Activated CD4-positive, alpha-beta T cell treated with anti-CD3 and anti-CD28 coated beads, Interleukin-2, amount 50 U/mL, for 1 hour (primary cell): ENCODE measurements at regions not wholly inside any gene's neighbourhood (a gene's known extent, or its start where the extent isn't known, plus 50 kb on each side); places are given as distances from the start of the nearest gene placed in this dataset.

Experiments
- DNase-seq: peaks from one replicate; pipeline ENCODE4 v3.0.0-alpha.2; 2020

DNA sequence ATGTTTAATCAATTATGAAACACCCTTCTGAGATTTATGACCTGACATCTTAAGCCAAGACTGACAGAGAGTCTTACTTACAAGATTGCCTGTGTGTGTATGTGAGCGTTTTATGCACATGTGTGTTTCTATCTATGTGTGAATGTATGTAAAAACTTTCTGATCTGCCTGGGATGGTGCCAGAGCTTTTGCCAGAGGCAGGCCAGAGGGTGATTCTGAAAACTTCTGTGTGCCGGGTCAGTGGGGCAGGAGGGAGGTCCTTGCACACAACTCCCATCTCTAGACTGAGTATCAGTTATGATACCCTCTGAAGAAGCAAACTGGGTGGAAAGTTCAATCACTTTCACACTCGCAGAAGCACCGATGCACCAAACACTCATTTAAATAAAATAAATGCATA is 335.0 kb upstream of the NT5C1B start:
- DNase-seq = no peak

DNA sequence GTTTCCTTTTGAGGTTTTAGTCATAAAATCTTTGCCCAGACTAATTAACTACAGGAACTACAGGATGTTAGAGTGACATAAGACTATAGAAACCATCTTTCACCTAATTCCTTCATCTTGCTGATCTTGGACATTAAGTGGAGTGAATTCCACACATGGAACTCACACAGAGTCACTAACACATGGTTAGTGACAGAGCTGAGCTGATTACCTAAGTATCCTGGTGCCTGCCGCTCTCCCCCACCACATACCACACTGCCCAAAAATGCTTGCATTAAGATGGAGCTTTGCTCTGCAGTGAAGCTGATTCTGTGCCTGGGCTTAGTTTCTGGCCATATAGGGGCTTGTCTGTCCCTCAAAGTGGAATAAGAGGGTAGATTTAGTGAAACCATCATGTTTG is 332.9 kb upstream of the NT5C1B start:
- no peak for DNase-seq

DNA sequence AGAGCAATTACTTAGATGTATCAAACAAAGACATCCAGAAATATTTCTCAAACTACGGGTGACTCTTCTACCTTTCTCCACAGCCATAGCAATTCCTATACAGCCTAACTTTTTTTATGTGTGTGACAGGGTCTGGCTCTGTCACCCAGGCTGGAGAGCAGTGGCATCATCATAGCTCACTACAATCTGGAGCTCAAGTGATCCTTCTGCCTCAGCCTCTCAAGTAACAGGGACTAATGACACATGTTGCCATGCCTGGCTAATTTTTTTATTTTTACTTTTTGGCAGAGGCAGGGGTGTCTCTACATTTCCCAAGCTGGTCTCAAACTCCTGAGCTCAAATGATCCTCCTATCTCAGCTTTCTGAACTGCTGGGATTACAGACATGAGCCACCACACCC is 328.9 kb upstream of the NT5C1B start:
- no peak for DNase-seq

DNA sequence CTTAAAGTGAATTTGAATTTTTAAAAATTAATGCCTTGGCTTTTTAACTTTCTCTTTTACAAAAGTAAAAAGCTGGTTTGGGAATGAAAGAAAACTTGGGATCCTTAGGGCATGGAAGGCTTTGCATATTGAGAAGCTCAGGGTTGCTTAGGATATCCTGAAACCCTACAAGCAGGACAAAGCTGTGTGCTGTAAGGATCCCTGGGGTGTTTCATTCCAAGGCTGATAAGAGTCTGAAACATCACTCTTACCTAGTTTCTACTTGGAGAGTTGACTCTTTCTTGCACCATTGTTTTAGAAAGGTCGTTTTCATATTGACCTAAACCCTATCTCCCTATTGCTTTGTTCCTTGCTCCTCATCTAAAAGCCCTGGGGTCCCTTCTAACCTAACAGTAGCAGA is 325.9 kb upstream of the NT5C1B start:
- DNase-seq = no peak

DNA sequence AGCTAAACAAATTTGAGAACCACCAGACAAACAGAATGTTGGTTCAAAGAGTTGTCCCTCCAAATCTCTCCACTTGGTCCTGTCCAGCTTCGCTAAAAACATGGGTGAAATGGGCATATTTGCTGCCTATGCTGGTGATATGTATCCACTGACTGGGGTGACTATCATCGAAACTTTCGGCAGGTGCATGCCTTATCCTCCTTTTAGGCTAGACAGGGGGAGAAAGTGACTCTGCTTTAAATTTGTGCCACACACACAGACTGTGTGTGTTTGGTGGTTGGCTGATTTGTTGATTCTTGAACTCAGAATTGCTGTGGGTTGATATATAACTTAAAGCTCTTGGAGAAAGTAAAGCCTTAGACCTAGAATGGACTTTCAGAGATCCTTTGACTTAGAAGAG is 324.1 kb upstream of the NT5C1B start:
- no peak for DNase-seq

DNA sequence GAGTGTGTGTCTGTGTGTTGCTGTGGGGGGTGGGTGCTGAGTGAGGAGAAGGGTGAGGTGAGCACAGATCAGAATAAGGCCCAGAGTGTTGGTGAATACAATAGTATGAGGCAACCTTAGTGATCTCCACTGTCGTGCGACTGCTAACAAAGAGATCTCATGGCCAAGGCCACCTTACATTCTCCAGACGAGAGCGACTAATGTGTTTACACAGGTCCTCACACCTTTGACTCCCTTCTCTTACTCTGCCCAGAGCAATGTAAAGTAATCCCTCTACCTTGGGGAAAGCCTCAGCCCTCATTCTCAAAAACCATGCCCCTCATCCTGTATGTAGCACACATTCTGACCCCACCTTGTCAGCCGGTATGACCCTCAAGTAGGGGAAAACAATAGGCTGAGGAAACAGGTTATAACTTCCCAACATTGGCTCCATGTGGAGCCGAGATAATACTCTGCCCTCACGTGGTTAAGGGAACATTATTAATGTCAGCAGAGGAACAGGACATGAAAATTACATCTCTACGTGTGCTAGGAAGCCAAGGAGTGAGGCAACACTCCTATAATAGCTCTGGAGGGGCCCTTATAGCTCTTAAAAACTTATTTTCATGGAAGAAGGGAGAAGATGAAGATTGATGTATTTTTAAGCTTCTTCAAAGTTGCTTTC is 323.0 kb upstream of the NT5C1B start:
- DNase-seq = no peak

DNA sequence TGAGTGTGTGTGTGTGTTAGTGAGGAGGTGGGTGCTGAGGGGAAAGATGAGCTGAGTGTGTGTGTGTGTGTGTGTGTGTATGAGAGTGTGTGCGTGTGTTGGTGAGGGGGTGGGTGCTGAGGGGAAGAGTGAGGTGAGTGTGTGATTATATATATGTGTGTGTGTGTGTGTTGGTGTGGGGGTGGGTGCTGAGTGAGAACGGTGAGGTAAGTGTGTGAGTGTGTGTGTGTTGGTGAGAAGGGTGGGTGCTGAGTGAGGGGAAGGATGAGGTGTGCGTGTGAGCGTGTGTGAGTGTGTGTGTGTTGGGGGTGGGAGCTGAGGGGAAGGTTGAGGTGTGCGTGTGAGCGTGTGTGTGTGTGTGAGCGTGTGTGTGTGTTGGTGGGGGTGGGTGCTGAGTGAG is 322.0 kb upstream of the NT5C1B start:
- no peak for DNase-seq

DNA sequence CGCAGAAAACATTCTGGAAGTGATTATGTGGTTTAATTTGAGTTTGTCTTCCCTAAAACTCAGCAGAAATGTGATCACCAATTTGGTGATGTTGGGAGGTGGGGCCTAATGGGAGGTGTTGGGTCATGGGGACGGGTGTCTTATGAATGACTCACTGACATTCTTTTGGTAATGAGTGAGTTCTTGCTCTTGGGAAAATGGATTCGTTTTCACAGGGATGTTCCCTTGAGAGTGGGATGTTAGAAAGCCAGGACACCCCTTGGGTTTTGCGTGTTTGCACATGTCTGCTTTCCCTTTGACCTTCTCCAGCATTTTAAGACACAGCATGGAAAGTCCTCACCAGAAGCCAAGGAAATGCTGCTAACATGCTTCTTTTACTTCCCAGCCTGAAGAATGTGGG is 321.5 kb upstream of the NT5C1B start:
- no peak for DNase-seq

DNA sequence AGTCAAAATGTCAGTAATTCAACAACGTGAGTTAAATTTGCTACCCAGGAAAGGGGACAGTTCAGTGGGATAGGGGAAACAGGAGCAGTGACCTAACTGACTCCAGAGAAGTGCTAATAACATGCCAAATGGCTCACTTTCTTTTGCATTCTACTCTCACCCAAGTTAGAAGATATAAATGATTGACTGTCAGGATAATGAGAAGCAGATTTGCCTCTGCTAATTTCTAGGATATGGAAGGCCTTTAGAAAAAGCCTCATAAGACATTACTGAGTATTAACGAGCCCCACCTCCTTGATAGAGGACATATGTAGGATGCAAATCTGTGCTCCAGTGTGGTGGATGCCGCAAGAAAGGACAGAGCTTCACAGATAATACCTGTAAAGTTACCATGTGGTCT is 318.6 kb upstream of the NT5C1B start:
- DNase-seq = no peak

DNA sequence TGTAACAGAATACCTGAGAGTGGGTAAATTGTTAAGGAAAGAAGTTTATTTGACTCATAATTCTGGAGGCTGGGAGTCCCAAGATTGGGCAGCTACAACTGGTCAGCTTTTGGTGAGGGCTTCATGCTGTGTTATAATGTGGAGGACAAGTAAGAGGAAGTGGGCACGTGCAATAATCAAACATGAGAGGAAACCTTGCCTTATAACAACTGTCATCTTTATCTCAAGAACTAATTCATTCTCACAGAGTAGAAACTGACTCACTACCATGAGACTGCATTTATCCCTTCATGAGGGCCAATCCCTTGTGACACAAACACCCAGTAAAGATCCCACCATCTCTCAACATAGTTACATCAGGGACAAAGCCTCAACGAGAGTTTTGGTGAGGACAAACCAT is 318.1 kb upstream of the NT5C1B start:
- DNase-seq = no peak

DNA sequence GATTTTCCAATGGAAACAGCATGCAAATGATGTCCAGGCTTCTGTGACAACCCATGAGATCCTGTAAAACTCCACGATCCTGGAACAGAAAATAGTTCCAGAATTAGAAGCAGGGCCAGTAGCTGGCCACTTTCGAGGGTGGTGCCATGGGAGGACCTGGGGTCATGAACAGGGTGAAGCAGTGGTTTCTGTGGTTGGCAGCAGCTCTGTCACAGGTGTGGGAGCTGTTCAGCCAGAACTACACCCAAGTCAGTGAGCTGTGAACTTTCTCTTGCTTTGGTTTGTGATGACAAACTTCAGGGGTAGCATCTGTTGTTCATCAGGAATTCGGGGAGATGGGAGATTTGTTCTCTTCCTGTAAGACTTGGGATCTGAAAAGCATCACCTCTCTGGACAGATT is 314.4 kb upstream of the NT5C1B start:
- DNase-seq = no peak

DNA sequence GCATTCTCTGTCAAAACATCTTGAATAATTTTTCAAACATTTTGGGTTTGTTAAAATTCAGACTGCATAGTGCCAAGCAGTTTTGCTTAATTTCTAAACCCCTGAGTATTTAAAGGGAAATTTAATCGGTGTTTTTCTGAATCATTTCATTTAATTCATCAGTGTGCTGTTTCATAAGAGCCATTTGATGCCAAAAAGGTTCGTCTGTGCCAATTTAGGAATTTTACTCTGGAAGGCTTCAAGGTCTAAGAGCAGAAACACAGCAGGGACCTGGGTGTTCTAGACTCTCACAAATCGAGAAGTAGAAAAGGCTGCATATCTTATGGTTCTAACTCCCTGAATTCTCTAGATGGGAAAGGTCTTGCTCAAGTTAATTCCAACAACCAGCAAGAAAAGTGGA is 311.9 kb upstream of the NT5C1B start:
- no peak for DNase-seq

DNA sequence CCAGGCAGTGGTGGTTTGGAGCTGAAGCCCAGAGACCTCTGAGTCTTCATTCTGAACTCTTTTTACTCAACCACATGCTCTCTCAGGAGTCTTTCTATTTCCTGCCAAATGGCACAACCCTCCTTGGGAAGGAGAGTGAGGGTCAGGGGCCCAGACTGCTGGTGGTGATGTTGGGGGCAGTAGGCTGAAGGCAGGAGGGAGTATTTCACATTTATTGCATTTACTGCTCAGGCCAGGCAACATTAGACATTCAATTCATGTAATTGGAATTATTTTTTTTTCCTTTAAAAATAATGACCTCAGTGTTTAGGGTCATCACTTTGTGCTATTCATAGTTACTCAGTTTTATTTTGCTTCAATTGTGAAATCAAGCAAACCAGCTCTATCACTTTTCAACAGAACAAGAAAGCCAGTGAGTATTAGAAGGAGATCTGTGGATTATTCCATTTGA is 311.3 kb upstream of the NT5C1B start:
- no peak for DNase-seq

DNA sequence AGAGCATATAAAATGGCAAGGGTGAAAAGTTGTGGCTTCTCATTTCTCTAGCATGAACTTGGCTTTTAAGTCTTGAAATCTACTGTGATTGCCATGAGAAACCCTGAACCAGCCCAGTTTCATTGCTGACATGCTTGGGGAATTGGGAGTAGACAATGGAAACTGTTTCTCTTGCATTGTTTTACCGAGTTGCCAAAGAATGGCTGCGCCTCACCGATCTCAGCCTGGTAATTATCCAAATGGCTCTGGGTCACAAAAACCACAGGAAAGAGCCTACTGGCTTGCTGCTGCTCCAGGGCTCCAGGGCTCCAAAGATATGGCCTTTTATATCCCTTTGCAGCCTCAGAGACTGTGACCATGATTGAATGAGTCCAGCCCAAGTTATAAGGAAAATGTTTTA is 310.4 kb upstream of the NT5C1B start:
- DNase-seq = no peak

DNA sequence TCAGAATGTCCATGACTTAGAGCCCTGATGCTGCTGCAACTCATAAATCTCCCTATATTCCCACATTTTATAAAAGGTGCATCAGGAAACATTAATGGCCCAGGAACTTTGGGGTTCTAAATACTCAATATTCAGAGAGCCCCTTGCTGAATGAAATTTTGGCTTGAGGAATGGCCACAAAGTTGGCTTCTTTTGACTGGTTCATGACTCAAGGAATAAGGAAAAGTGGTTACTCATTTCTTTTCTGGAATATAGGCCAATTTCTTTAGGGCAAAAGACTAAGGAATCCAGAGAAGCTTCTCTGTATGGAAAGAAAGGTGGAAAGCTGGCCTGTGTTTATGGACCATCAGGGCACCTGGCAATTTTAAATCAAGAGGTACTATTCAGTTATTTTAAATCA is 308.9 kb upstream of the NT5C1B start:
- no peak for DNase-seq

DNA sequence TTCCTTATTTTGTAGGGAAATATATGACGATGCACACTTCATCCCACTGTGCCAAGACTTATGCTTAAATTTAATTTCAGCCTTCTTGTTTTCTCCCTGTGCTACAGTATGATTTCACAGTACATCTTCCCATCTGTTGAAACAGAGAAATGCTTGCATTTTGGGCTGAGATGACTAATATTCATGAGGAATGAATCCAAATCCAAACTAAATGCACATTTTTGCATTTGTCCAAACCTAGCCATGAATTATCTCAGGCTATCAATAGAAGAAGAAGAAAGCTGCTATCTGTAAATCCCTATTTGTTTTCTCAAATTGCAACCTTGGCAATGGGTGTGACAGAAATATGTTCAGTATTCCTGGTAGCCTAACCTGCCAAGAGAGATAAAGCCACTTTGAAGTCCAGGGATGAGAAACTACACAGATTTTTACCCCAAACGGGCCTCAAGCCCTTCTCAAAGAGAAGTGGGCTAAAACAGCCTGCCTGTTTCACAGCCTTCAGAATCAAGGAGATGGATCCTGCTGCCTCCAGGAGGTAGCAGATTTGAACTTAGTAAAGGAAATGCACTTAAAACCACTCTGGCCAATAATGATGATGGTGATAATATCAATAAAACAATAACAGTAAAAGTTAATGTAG is 306.9 kb upstream of the NT5C1B start:
- no peak for DNase-seq

DNA sequence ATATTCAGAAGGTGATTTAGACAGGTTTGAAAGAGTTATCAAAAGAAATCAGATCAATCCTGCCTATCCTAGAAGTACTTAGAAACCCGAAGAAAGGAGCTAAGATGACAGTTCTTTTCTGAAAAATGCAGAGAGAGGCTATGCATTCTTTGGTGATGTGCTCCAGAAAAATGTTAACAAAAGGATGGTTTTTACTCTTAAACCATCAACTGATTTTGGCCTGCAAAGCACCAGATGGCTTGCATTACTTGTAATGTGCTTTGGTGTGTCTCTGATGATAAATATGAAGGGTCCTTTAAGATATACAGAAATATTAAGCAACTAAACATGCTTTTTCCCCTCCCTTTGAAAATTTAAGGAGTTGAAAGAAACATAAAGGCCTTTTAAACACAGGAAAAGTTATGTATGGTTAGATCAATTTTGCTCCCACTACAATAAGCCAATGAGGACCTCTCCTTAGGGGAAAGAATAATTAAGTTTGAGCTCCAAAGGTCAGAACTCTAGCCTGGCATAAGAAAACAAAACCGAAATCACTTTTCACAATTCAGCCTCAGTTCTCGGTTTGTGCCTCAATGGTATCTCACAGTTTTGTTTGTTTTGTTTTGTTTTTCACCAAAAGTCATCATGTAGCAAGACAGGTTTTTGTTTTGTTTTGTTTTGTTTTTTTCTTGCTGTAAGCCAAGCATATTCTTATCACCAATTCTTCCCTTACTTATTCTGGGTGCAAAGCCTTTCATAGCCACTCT is 302.4 kb upstream of the NT5C1B start:
- DNase-seq = no peak

DNA sequence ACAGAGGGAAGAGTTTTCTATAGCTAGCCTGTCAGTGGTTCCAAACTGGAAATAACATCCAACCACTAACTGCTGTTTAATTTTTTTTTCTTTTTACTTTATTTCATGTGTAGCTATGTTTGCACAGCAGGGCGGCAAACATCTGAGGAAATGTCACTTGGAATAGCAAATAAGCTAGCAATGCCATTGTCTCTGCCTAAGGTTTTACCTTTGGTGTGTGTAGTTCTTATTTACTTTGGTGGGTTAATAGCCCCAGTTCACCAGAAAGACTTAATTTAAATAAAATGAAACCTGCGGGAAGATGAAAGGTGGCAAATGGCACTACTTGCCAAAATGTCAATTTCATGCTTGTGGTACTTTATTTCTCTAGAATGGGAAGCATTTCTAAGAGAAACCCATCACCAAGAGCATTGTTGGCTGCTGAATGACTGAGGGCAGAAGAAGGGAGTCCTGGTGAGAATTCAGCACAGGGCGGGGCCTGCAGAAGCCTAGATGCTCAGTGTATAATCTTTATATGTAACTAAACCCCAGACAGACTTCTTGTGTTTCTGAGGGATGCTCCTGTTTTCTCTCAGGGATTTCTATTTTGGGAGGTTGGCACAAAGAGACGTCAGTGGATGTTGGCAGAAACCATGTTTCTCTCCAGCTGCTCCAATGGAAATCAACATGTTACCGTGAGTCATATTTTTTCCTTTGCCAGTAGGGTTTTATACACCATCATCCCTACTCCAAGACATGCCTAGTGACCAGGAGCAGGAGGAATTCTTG is 300.4 kb upstream of the NT5C1B start:
- no peak for DNase-seq

DNA sequence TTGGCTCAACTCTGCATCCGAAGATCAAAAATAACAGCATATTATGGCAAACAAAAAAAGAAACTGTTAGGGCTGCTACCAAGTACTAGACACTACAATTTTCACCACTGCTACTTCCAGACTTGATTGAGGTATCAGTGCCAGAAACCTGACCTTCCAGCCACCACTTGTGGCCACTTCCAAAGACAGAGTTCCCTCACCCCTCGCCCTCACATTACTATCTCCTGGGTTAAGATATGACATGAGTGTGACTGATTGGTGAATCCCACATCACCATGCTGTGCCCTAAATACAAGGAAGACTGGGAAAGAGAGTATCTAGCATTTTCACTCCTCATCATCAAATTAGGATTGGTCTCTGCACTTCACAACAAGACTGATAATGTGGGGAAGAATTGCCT is 296.1 kb upstream of the NT5C1B start:
- DNase-seq = no peak

DNA sequence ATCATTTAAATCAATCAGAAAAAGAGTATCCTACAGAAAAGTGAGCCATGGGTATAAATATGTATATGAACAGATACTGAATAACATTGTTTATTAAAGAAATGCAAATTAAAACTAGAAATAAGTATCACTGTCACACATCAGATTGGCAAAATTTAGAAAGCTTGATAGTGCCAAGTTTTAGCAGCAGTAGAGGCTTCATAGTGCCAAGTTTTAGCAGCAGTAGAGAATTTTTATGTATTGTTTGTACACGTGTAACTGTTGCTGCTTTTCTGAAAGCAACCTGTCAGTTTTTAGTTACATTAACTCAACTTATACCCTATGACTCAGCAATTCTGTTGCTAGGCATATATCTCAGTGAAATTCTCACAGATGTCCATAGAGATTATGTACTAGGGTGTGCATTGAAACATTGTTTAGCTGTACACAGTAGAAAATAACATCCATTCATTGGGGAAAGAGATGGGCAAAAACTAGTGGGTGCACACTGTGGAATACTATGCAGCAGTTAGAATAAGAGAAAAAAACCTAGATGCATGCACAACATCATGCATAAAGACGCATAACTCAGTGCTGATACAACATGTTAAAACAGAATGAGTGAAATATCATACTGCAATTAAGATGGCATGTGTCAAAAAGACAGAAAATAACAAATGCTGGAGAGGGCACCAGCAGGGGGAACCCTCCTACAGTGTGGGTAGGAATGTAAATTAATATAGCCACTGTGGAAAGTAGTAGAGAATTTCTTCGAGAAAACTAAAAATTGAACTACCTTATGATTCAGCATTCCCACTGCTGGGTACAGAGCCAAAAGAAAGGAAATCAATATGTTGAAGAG is 294.5 kb upstream of the NT5C1B start:
- DNase-seq = no peak

DNA sequence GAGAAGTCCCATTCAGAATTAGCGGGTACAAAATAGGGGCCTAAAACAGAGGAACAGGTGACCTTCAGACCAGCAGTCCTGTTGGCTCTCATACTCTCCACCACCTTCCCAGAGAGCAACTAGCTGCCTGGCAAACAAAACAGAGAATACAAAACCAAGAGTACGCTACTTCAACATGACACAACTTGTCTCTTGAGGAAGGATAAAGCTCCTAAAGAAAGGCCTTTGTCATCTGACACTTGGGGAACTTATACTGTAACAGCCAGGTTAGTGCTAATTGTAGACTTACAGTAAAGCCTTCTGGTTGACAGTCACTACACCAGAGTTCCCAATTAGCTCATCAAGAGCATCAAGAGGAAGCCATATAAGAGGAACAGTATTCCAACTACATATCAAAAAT is 282.1 kb upstream of the NT5C1B start:
- no peak for DNase-seq

DNA sequence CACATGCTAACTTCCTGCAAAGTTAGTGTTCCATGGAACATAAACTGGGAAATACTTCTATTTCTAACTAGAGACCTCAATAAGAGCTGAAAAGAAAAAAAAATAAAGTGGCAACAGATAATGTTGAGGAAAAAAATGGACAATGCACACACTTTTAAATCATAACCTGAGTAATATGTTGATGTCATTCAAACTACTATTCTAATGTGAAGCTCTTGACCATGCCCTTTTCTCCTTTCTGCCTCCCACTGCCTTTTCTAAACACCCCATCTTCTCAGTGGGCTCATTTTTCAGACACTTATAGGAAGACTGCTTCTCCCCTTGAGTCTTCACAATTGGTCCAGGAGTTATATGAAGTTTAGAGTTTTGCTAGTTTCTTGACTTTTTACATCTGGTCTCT is 280.9 kb upstream of the NT5C1B start:
- DNase-seq = no peak

DNA sequence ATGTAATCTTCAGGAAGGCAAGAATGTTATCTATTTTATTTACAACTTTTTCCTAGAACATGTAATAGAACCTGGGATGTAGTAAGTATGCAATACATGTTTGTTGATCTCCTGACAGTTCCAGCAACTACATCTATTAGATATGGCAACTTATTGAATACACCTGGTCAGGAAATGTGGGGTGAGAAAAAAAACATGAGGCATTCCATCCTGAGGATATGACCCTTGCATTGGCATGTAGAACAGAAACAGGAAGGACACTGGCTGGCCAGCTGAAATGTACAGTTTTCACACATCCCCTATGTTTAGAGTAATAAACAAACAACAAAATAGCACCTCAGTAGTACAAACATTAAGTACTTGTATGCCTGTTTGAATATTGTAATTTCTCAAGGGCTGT is 272.6 kb upstream of the NT5C1B start:
- DNase-seq = no peak
